ENCODE measurements at regions not wholly inside any gene's neighbourhood (a gene's known extent, or its start where the extent isn't known, plus 50 kb on each side); places are given as distances from the start of the nearest gene placed in this dataset.

DNA sequence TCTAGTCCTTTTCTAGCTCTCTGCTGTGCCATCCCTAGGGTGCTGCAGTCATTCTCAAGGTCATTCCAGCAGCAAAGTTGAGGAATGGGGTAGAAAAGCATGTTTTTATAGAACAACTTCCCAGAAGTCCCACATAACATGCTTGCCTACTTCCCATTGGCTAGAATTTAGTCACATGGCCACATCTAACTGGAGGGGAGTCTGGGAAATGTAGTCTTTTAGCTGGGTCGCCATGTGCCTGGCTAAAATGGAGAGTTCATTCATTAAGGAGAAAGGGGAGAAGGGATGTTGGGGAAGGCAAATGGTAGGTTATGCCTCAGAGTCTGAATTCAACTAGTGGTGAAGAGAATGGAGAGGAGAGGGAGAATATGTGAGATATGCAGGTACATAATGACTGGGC lies 85.7 kb downstream of the SLC4A3 start:
- ChIA-PET POLR2A (no interaction called here), CTCF (interaction anchor here (1.7 kb wide), 1 partner anchor 10 kb away, joined by 3 read pairs; no protein-coding TSS in a partner anchor)
- no peak for DNase-seq (ENCODE audit: extremely low spot score)
- TF ChIP-seq, protein P1, sequence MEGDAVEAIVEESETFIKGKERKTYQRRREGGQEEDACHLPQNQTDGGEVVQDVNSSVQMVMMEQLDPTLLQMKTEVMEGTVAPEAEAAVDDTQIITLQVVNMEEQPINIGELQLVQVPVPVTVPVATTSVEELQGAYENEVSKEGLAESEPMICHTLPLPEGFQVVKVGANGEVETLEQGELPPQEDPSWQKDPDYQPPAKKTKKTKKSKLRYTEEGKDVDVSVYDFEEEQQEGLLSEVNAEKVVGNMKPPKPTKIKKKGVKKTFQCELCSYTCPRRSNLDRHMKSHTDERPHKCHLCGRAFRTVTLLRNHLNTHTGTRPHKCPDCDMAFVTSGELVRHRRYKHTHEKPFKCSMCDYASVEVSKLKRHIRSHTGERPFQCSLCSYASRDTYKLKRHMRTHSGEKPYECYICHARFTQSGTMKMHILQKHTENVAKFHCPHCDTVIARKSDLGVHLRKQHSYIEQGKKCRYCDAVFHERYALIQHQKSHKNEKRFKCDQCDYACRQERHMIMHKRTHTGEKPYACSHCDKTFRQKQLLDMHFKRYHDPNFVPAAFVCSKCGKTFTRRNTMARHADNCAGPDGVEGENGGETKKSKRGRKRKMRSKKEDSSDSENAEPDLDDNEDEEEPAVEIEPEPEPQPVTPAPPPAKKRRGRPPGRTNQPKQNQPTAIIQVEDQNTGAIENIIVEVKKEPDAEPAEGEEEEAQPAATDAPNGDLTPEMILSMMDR (IDR thresholded peaks at IDR 0.05; ENCODE audit: control extremely low read depth, extremely low read depth, low read depth, missing control alignments): no peak

DNA sequence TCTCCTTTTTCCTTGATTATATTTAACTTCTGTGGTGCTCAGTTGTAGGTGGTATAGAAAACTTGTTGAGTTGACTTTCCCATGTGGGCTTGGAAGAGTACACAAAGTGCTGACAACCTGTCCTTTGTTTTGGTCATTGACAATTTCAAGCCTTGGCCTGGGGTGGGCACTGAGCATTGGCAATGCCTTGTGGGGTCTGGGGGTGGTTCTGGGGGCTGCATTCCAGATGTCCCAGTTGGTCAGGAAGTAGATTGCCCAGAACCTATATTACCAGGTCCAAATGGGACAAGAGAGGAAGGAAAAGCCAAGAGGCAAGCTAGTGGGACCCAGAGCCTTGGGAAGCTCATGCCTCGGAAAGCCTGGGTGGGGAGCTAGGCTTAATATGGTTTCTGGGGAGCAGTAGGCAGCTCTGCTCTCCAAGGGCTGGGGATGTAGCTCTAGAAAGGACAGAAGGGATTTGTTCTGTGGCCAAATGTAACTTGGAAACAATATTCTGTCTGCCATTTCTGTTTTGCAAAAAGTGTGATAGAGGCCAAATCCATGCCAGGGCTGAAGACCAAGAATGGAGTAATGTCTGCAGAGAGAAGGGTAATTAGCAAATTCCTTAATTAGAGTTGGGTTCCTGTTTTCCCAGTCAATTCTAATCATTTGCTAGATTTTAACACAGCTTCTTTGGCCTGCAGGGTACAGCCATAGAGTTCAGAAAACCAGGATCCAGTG lies 87.4 kb downstream of the SLC4A3 start:
- ChIA-PET CTCF (interaction anchor here (1.2 to 2.4 kb wide), 2 partner anchors 14 to 25 kb away, joined by 3 to 6 read pairs; no protein-coding TSS in a partner anchor), POLR2A (no interaction called here)
- DNase-seq (ENCODE audit: extremely low spot score): no peak
- TF ChIP-seq, protein P1 (IDR thresholded peaks at IDR 0.05; ENCODE audit: control extremely low read depth, extremely low read depth, low read depth, missing control alignments): no peak

DNA sequence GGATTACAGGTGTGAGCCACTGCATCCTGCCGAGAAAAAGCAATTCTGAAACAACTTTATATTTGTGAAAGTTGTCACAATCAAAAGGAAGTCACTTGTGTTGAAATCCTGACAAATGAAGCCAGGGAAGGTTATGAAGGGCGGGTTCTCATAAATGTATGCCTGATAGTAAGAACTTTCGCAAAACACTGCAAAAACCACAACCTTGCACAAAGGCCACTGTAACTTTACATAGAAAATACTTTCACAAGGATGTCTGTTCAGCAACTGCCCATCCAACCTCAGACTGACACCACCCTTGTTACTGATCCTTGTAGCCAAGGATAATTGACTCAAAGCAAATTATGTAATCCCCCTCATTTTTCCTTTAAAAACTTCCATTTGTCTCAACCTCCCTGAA lies 90.6 kb downstream of the SLC4A3 start:
- CTCF ChIA-PET: no interaction called here
- POLR2A ChIA-PET: no interaction called here
- TF ChIP-seq, protein P1 (IDR thresholded peaks at IDR 0.05; ENCODE audit: control extremely low read depth, extremely low read depth, low read depth, missing control alignments): no peak
- DNase-seq (ENCODE audit: extremely low spot score): no peak

DNA sequence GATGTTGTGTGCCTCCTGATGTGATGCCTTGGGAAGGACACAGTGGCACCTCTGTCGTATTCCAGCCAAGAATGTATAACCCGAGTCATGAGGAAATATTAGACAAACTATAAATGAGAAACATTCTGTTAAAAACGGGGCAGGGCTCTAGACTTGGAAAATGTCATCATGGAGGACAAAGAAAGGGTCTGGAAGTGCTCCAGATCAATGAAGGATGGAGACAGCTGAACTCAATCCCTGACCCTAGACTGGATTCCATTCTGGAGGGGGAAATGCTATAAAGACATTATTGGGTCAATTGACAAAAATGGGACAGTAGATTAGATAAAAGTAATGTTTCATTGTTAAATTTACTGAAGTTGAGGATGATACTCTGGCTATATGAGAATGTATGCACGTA lies 92.1 kb downstream of the SLC4A3 start:
- TF ChIP-seq, protein P1 (IDR thresholded peaks at IDR 0.05; ENCODE audit: control extremely low read depth, extremely low read depth, low read depth, missing control alignments): no peak
- ChIA-PET POLR2A (no interaction called here), CTCF (interaction anchor here (1.1 kb wide), 1 partner anchor 10 kb away, joined by 4 read pairs; no protein-coding TSS in a partner anchor)
- DNase-seq (ENCODE audit: extremely low spot score): no peak

DNA sequence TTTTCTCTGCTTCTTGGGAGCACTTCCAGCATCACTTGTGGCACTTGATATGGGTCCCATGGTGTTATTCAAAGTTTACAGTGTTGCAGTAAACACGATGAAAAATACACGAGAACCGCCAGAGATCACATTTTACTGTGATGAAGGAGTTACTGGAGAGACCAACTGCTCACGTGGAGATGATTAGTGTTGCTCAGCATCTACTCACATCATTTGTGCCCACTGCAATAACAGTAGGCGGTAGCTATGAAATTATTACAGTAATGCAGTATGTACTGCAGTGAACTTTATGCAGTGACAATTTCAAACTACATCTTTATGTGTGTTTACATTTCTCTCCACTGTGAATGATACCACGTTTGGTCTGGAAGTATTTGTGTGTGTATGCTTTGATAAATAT lies 93.5 kb downstream of the SLC4A3 start:
- DNase-seq (ENCODE audit: extremely low spot score): no peak
- ChIA-PET CTCF (no interaction called here), POLR2A (no interaction called here)
- TF ChIP-seq, protein P1 (IDR thresholded peaks at IDR 0.05; ENCODE audit: control extremely low read depth, extremely low read depth, low read depth, missing control alignments): no peak

DNA sequence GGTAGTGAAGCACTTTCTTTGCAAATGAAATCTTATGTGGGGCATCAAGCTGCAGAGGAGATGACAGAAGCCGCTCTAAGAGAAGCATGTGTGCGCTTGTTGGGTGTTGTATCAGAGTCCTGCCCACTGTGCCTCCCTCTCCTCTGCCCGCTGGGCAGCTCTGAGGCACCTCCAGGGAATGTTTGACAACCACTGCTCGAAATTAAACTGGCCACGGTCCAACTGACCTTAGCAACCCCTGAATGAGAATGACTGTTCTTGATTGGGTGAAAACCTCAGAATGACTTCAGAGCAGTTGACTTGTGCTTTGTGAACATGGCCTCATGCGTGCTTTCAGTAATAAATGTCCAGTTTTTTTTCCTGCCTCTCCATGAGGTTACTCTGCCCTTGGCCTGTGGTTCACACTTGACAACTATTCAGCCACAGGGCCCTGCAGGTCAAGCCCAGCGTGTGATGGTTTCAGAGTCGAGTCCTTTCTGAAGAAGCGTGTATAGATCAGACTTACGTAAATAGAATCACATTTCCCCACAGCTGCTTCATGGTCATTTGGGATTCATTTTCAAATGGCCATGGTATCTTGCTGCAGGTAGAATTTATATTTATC lies 94.9 kb downstream of the SLC4A3 start:
- TF ChIP-seq, protein P1 (IDR thresholded peaks at IDR 0.05; ENCODE audit: control extremely low read depth, extremely low read depth, low read depth, missing control alignments): no peak
- CTCF ChIA-PET: interaction anchor here (1.2 to 1.4 kb wide), 2 partner anchors 14 to 32 kb away, joined by 3 to 4 read pairs; no protein-coding TSS in a partner anchor
- DNase-seq (ENCODE audit: extremely low spot score): no peak
- POLR2A ChIA-PET: no interaction called here

All from GM10248 (cell line).